ENCODE measurements at regions not wholly inside any gene's neighbourhood (a gene's known extent, or its start where the extent isn't known, plus 50 kb on each side); places are given as distances from the start of the nearest gene placed in this dataset.

- TF ChIP-seq CTCF (IDR thresholded peaks at IDR 0.05), result no peak
- TF ChIP-seq POLR2A (IDR thresholded peaks at IDR 0.05), result no peak
Observed at GRCh38 chr10:6978187-6978627, 398.1 kb upstream of the PRKCQ start.

All from esophagus squamous epithelium (tissue), 4 donors.